Motor neuron (in vitro differentiated cells): ENCODE measurements at regions not wholly inside any gene's neighbourhood (a gene's known extent, or its start where the extent isn't known, plus 50 kb on each side); places are given as distances from the start of the nearest gene placed in this dataset.

Experiments used
- ATAC-seq, 8 experiments: fragments of 200-7000 bp; cut with Tn5 transposase; replicated peaks in 6 of 8; 2 replicates each; pipeline ENCODE4 v1.8.0; 2021; ENCODE audit warnings: mild to moderate bottlenecking in 8 of 8, moderate library complexity in 8 of 8
- H3K27ac ChIP-seq, 2 donors: fragments of 250-450 bp; sonication (Bioruptor Pico); 2 replicates each; pipeline ENCODE4 v1.9.0; 2021; ENCODE audit warnings: antibody characterized with exemption in 2 of 2, mild to moderate bottlenecking in 2 of 2, moderate library complexity in 1 of 2
- H3K4me1 ChIP-seq, 2 donors: fragments of 250-450 bp; sonication (Bioruptor Pico); replicated peaks in 1 of 2; 2 replicates each; pipeline ENCODE4 v1.6.1; 2021; ENCODE audit warnings: antibody characterized with exemption in 2 of 2, mild to moderate bottlenecking in 2 of 2, moderate library complexity in 1 of 2
- H3K4me3 ChIP-seq, 5 donors: fragments of 250-450 bp; sonication (Bioruptor Pico); 2 replicates each; pipeline ENCODE4 v1.9.0; 2021; ENCODE audit warnings: antibody characterized with exemption in 5 of 5, mild to moderate bottlenecking in 5 of 5, moderate library complexity in 4 of 5
- WGBS, 10 experiments: fragments of 450-650 bp; shearing (Covaris generic); methylation state at CpG; one replicate each; pipeline ENCODE4 v1.0.0; 2022; 5-methylcytosine and 5-hydroxymethylcytosine counted together
- in situ Hi-C, 9 experiments: fragments of 400-800 bp; cut with MboI; loops; one replicate each; pipeline ENCODE4 v1.15.0; 2021; ENCODE audit warnings: low sequenced_read_pairs in 9 of 9, low pct_unique_long_range_greater_than_20kb in 2 of 9; ENCODE audit not compliant: unreplicated experiment in 9 of 9

- H3K4me1 ChIP-seq = peaks cover 0 to 35% of the 10 kb centered on the region in 2 donors
- no peak overlapping the region for H3K27ac ChIP-seq
- peak in 6 of 8 experiments; percentile 27 to 92 (median 60) for ATAC-seq
- no peak overlapping the region for H3K4me3 ChIP-seq
- in situ Hi-C loops = no loop called here
- 10 to 95% (median 75%) methylated on average over 2 of the region's 2 CpGs; no CpG with 5 or more reads in 1 of the 10 experiments for WGBS, 10 experiments
These were observed 1178.8 kb downstream of the ZPLD1 start for GRCh38 chr3:103613397-103614156.

- Histone ChIP-seq H3K4me1 (peaks cover 0 to 35% of the 10 kb centered on the region in 2 donors), H3K4me3 (no peak overlapping the region), H3K27ac (no peak overlapping the region)
- in situ Hi-C loops = no loop called here
- ATAC-seq = no peak
These were observed 1179.9 kb downstream of the ZPLD1 start for GRCh38 chr3:103614719-103615118.

- H3K4me3 ChIP-seq = no peak overlapping the region
- H3K27ac ChIP-seq = no peak overlapping the region
- in situ Hi-C loops = no loop called here
- peaks cover 0 to 22% of the 10 kb centered on the region in 2 donors for H3K4me1 ChIP-seq
- 0 to 100% (median 31%) methylated on average over 1 to 2 of the region's 2 CpGs; no CpG with 5 or more reads in 4 of the 10 experiments for WGBS, 10 experiments
- ATAC-seq = no peak
These were observed 1183.1 kb downstream of the ZPLD1 start for GRCh38 chr3:103617961-103618360.

GRCh38 chr3:103624271-103624670, 1189.5 kb downstream of the ZPLD1 start:
- no peak overlapping the region for H3K4me3 ChIP-seq
- in situ Hi-C loops = no loop called here
- no peak overlapping the region for H3K27ac ChIP-seq
- no peak for ATAC-seq
- H3K4me1 ChIP-seq = no peaks in the 10 kb centered on the region
- 8 to 100% (median 95%) methylated on average over 1 of the region's 1 CpG; no CpG with 5 or more reads in 2 of the 10 experiments for WGBS, 10 experiments

- WGBS, 10 experiments = 50 to 100% (median 80%) methylated on average over 1 of the region's 1 CpG; no CpG with 5 or more reads in 6 of the 10 experiments
- in situ Hi-C loops = no loop called here
- no peak overlapping the region for H3K4me3 ChIP-seq
- H3K27ac ChIP-seq = no peak overlapping the region
- no peaks in the 10 kb centered on the region for H3K4me1 ChIP-seq
- ATAC-seq = no peak
These were observed 1194.6 kb downstream of the ZPLD1 start for GRCh38 chr3:103629391-103629790.

- in situ Hi-C loops = no loop called here
- 0 to 86% (median 43%) methylated on average over 1 to 2 of the region's 2 CpGs; no CpG with 5 or more reads in 1 of the 10 experiments for WGBS, 10 experiments
- H3K4me3 ChIP-seq = no peak overlapping the region
- H3K27ac ChIP-seq = no peak overlapping the region
- H3K4me1 ChIP-seq = peaks cover 0 to 8% of the 10 kb centered on the region in 2 donors
- ATAC-seq = no peak
These were observed 1209.6 kb downstream of the ZPLD1 start for GRCh38 chr3:103644450-103644849.

- ATAC-seq = no peak
- no peak overlapping the region for H3K4me3 ChIP-seq
- H3K27ac ChIP-seq = no peak overlapping the region
- in situ Hi-C loops = no loop called here
- H3K4me1 ChIP-seq = no peaks in the 10 kb centered on the region
- 0 to 100% (median 75%) methylated on average over 1 of the region's 1 CpG; no CpG with 5 or more reads in 1 of the 10 experiments for WGBS, 10 experiments
These were observed 1219.2 kb downstream of the ZPLD1 start for GRCh38 chr3:103653996-103654395.

GRCh38 chr3:103657756-103658155, 1222.9 kb downstream of the ZPLD1 start:
- ATAC-seq = no peak
- Histone ChIP-seq H3K27ac (no peak overlapping the region), H3K4me1 (peaks cover 0 to 3% of the 10 kb centered on the region in 2 donors), H3K4me3 (no peak overlapping the region)
- WGBS, 10 experiments = 5 to 100% (median 90%) methylated on average over 2 to 8 of the region's 8 CpGs
- in situ Hi-C loops = no loop called here

- in situ Hi-C loops = no loop called here
These were observed 1226.0 kb downstream of the ZPLD1 start for GRCh38 chr3:103660810-103661209.

GRCh38 chr3:103662591-103662990, 1227.8 kb downstream of the ZPLD1 start:
- 17 to 100% (median 91%) methylated on average over 2 to 3 of the region's 3 CpGs; no CpG with 5 or more reads in 2 of the 10 experiments for WGBS, 10 experiments
- no peak for ATAC-seq
- Histone ChIP-seq H3K4me1 (peaks cover 0 to 3% of the 10 kb centered on the region in 2 donors), H3K27ac (no peak overlapping the region), H3K4me3 (no peak overlapping the region)
- in situ Hi-C loops = no loop called here

More at GRCh38 chr3:103660810-103661209, 1226.0 kb downstream of the ZPLD1 start:
- no peak overlapping the region for H3K27ac ChIP-seq
- peaks cover 0 to 3% of the 10 kb centered on the region in 2 donors for H3K4me1 ChIP-seq
- H3K4me3 ChIP-seq = no peak overlapping the region
- WGBS, 10 experiments = 0 to 100% (median 73%) methylated on average over 1 to 2 of the region's 2 CpGs; no CpG with 5 or more reads in 1 of the 10 experiments
- peak in 3 of 8 experiments; percentile 41 to 80 (median 60) for ATAC-seq

- H3K4me1 ChIP-seq = no peaks in the 10 kb centered on the region
- 33 to 92% (median 80%) methylated on average over 1 to 2 of the region's 2 CpGs; no CpG with 5 or more reads in 3 of the 10 experiments for WGBS, 10 experiments
- H3K27ac ChIP-seq = no peak overlapping the region
- in situ Hi-C loops = no loop called here
- H3K4me3 ChIP-seq = no peak overlapping the region
- ATAC-seq = peak in 1 of 8 experiments; percentile 66
These were observed 1237.5 kb downstream of the ZPLD1 start for GRCh38 chr3:103672346-103672745.

GRCh38 chr3:103684904-103685303, 1250.1 kb downstream of the ZPLD1 start:
- H3K4me3 ChIP-seq = no peak overlapping the region
- ATAC-seq = no peak
- H3K27ac ChIP-seq = no peak overlapping the region
- in situ Hi-C loops = no loop called here
- H3K4me1 ChIP-seq = peaks cover 0 to 3% of the 10 kb centered on the region in 2 donors
- 0 to 100% (median 53%) methylated on average over 1 to 4 of the region's 4 CpGs for WGBS, 10 experiments

- in situ Hi-C loops = no loop called here
- no peak for ATAC-seq
- H3K27ac ChIP-seq = no peak overlapping the region
- H3K4me1 ChIP-seq = peaks cover 0 to 3% of the 10 kb centered on the region in 2 donors
- H3K4me3 ChIP-seq = no peak overlapping the region
- 0 to 95% (median 71%) methylated on average over 1 of the region's 1 CpG; no CpG with 5 or more reads in 4 of the 10 experiments for WGBS, 10 experiments
These were observed 1251.1 kb downstream of the ZPLD1 start for GRCh38 chr3:103685939-103686338.

- in situ Hi-C loops = no loop called here
- Histone ChIP-seq H3K4me3 (no peak overlapping the region), H3K4me1 (no peaks in the 10 kb centered on the region), H3K27ac (no peak overlapping the region)
- ATAC-seq = peak in 1 of 8 experiments; percentile 23
These were observed 1255.7 kb downstream of the ZPLD1 start for GRCh38 chr3:103690536-103690935.
